Muscle of back (tissue), 3 donors: ENCODE measurements at regions not wholly inside any gene's neighbourhood (a gene's known extent, or its start where the extent isn't known, plus 50 kb on each side); places are given as distances from the start of the nearest gene placed in this dataset.

ENCODE experiments used
- DNase-seq, 3 donors: peaks; one replicate each; pipeline versions ENCODE4 v3.0.0 to v3.0.0-alpha.2; 2013

DNA sequence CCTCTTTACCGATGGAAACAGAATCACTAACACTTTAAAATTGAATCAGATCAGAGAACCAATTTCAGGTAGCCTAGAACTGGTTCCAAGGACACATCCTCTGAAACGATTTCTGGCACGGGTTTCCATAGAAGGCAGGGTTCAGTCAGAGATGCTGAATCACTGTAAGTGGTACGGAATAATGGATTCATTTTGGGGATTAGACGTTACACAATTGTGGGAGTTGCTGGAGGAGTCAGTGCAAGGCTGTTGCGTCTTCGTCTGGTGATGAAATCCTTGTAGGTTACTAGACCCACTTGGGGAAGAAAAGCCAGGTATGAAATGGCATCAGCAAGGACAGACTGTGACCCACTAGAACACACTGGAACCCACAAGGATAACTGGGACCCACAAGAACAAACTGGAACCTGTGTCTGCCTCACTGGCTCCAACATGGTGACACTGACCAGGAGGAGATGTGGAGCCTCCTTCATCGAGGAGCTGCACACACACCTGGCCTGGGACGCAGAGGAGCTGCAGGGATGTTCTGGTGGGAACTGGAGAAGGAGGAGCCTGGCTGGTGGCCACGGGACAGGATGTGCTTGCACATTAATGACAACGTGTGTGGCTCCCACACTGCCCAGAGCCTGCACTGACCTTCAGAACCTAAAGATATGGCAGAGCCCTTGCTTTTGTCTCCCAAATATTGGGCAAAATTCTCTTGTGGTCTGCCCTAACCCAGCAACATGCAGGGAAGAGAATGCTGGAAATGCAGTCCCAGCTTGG is 105.1 kb downstream of the TRAPPC11 start:
- DNase-seq: no peak

- DNase-seq: peak in 2 of 3 donors; percentile 42 to 64
These were observed 106.3 kb downstream of the TRAPPC11 start for GRCh38 chr4:183765251-183765911.

- DNase-seq: no peak
These were observed 107.0 kb downstream of the TRAPPC11 start for GRCh38 chr4:183766140-183766539.

DNA sequence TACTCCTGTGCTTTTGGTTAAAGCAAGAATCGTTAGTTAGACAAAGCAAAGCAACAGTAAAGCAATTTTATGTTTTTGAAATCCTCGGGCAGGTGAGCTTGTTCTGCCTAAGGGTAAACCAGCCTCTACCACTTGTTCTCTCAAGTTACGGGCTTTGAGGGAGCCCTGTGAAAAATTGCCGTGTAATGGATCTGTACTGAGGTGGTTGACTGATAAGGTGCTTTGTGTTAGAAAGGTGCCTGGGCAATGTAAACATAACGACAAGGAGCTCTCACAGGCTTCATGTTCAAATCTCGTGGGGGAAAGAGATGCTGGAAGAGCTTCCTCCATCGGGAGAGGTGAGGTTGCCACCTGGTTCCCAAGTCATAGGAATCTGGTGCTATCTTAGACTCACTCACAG is 111.8 kb downstream of the TRAPPC11 start:
- no peak for DNase-seq

- DNase-seq: no peak
These were observed 113.3 kb downstream of the TRAPPC11 start for GRCh38 chr4:183772361-183772760.

GRCh38 chr4:183773790-183774189 is 114.7 kb downstream of the TRAPPC11 start:
- DNase-seq: no peak

GRCh38 chr4:183783306-183783705 is 121.8 kb upstream of the STOX2 start:
- peak in 1 of 3 donors; percentile 69 for DNase-seq

DNA sequence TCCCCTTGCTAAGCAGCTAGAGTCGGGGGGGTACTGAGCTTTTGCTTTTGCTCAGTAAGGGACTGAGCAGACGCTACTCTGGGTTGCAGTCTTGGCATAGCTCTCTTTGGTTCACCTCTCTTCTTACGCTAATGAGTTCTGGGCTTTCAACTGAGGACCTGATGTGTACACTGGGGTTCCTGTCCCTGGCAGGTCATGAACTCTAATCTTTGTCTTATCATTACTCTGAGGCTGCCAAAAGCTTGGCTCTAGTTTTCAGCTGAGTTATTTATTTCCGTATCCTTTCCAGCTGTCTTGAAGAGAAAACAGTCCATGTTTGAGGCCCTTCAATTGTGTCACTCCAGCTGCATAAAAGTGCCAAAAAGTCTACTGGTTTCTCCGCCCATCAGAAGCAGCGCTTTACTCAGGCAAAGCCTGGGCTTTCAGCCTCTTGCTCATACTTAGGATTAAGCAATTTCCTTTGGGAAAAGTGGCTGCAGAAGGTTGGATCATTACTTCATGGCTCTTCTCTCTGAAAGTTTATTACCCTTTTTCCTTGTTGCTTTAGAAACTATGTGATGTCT is 121.0 kb upstream of the STOX2 start:
- DNase-seq: peak; percentile 67 to 93 (median 81)

- no peak for DNase-seq
These were observed 116.7 kb upstream of the STOX2 start for GRCh38 chr4:183788308-183788905.

DNA sequence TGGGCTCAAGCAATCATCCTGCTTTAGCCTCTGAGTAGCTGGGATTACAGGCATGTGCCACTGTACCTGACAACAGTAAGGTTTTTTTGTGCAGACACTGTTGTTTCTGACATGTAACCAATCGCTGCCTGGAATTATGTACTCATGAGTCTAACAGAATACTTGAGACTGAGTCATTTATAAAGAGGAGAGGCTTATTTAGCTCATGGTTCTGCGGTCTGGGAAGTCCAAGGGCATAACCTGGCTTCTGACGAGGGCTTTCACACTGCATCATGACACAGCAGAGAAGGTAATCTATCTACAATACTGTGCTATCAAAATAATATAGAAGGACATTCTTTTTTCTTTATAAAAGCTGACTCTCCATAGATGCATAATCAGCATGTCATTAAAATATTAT is 115.5 kb upstream of the STOX2 start:
- no peak for DNase-seq

- DNase-seq: no peak
These were observed 114.4 kb upstream of the STOX2 start for GRCh38 chr4:183790661-183791060.

DNA sequence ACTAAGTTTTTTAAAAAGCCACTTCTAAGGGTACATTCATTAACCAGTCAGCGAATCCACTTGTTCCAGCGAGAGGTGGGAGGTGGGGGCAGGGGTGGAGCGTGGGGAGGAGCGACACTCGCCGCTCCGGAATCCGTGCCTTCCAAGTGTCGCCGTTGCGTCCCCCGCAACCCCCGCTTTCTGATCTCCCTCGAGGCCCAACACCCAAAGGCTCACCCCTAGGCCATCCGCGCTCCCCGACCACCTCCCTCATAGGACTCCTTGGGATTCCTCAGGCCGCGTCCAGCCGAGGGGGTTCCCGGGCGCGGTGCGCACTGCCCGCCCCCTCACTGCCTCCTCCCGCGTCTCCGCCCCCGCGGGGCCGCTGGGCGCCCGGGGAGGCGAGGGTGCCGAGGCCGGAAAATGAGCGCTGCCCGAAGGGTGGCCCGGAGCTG is 108.1 kb upstream of the STOX2 start:
- peak in 2 of 3 donors; percentile 26 to 65 for DNase-seq

DNA sequence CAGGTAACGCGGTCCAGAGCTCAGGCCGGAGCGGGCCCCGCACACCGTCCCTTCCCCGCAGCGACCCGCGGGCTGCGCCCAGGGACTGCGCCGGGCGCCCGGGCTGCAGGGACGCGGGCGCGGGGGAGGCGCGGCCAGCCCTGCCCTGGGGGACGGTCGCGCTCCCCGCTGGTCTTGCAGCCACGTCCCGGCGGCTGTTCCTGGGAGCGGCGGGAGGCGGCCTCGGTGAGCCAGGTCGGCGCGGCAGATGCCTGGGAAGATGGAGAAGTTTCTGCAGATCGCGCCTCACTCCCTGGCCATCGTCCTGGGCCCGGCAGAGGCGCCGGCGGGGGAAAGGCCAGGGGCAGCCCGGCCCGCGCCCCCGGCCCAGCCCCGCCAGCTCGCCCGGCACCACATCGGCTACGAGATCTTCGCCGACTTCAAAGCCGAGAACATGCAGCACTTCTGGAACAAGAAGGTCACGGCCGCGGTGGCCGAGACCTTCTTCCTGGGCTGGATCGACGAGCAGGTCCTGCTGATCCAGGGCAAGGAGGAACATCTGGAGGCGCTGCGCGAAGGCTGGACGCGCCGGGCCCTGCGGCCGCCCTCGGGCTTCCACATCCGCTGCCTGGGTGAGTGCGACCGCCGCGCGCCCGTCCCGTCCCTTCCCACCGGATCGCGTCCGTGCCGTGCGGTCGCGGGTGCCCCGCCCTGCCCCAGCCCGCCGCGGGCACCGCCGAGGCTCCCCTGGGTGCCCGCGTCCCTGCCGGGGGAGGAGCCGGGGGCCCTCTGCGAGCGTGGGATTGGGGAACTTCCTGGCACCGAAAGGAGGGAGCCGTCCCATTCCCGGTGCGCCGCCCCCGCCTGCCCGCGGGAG is 107.4 kb upstream of the STOX2 start:
- DNase-seq: peak in 2 of 3 donors; percentile 44 to 84

DNA sequence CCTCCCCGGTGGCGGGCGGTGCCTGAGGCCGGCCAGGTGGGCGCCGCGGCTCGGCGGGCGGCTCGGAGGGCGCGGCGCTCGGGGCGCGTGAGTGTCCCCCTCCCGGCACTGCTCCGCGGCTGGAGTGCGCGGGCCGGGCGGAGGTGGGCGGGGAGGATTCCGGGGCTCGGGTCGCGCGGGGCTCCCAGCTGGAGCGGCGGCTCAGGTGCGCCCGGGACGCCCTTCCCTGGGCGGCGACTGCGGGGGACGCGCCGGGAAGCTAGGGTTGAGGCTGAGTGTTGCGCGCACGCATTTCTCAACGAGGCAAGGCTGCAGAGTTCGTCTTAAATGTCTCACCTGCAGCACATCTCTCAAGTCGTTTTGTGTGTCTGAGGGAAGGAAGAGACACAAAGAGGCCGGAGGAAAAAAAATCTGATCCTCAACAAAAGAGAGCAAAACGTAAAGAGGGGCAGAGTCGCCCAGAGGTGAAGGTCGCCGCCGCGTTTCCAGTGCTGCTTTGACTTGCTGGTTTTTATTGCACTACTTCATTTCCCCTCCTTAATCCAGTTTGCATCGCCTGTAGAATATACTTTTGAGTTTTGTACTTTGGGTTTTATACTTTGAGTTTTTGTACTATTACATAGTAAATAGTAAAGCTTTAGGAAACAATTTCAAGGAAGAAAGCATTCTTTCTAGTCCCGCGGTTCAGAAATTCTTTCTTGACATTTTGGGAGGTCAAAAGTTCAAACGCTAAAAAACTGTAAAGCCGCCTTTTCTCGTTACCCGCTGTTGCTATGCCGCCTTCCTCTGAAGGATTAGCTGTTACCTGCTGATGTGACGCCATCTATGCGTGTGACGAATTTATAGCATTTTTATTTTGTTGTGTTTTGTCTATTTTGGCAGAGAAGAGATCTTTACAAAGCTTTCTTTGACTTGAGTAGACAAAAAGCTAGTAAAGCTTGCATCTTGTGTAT is 106.5 kb upstream of the STOX2 start:
- DNase-seq: peak in 1 of 3 donors; percentile 49

GRCh38 chr4:183801457-183802165 is 103.5 kb upstream of the STOX2 start:
- DNase-seq: no peak

- no peak for DNase-seq
These were observed 98.8 kb upstream of the STOX2 start for GRCh38 chr4:183806341-183806740.

GRCh38 chr4:183807420-183808096 is 97.5 kb upstream of the STOX2 start:
- DNase-seq: no peak

DNA sequence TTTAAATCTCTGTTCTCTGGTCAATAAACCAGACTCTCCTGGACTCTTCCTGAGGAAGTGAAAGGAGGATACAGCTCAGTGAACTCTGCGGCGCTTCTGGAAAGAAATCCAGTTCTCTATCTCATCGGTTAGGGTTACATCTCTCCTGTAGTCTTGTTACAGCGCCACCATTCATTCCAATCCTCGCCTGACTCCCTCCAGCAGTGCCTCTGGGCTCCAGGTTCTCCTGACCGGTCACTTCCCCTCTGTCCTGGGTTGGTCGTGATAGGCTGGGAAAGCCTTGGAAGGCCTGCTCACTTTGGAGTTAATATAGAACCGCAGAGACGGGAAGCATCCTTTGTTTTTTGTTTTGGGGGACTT is 97.0 kb upstream of the STOX2 start:
- no peak for DNase-seq

DNA sequence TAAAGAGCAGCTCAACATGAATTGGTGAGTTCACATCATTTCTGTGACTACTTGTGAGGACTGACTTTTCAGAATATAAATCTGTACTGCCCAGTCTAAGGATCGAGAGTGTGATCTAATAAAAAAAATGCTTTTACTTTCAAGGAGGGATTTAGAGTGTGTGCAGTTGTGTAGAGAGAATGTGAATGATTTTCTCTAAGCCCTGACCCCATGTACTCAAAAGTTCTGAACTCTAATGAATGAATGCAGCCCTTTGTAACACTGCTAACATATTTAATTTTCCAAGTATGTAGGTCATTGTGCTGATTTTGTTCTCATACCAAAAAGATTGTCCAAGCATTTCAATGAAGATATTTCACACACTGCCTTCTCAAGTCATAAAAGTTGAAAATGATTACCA is 92.5 kb upstream of the STOX2 start:
- DNase-seq: no peak
